Duodenal mucosa (tissue), 2 donors: ENCODE measurements at regions not wholly inside any gene's neighbourhood (a gene's known extent, or its start where the extent isn't known, plus 50 kb on each side); places are given as distances from the start of the nearest gene placed in this dataset.

Source experiments
- H3K27ac ChIP-seq: one replicate; pipeline ENCODE4 v1.7.0; 2013; ENCODE audit warnings: low read depth, low read length
- H3K27me3 ChIP-seq, 2 donors: one replicate each; pipeline ENCODE4 v1.7.0; 2013; ENCODE audit warnings: low read length in 2 of 2, control low read depth in 1 of 2; ENCODE audit not compliant: insufficient read depth in 2 of 2, control insufficient read depth in 1 of 2
- H3K36me3 ChIP-seq, 2 donors: one replicate each; pipeline ENCODE4 v1.7.0; 2013; ENCODE audit warnings: low read length in 2 of 2, control low read depth in 1 of 2; ENCODE audit not compliant: insufficient read depth in 2 of 2, control insufficient read depth in 1 of 2
- H3K4me1 ChIP-seq, 2 donors: one replicate each; pipeline ENCODE4 v1.7.0; 2013; ENCODE audit warnings: low read length in 2 of 2, control low read depth in 1 of 2; ENCODE audit not compliant: insufficient read depth in 2 of 2, control insufficient read depth in 1 of 2
- H3K4me3 ChIP-seq, 2 donors: one replicate each; pipeline ENCODE4 v1.7.0; 2013; ENCODE audit warnings: low read length in 2 of 2, low read depth in 1 of 2
- H3K9ac ChIP-seq, 2 donors: one replicate each; pipeline ENCODE4 v1.7.0; 2013; ENCODE audit warnings: low read length in 2 of 2, low read depth in 1 of 2
- H3K9me3 ChIP-seq, 2 donors: one replicate each; pipeline ENCODE4 v1.7.0; 2013; ENCODE audit warnings: low read length in 2 of 2, control low read depth in 1 of 2; ENCODE audit not compliant: control insufficient read depth in 1 of 2

DNA sequence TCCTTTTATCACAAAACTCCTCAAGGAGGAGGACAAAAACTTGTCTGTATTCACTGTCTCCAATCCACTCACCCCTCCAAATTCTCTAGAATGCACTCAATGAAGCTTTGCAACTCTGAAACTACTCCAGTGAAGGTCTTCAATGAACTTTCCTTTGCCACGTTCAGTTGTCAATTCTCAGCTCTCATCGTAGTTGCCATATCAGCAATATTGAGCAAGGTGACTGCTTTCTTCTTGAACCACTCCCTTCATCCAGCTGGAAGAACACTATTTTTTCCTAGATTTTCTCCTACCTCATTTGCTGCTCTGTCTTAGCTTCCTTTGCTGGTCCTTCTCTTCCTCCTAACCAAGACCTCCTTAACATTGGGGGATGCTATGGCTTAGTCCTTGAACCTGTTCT lies 191.8 kb downstream of the KDR start:
- Histone ChIP-seq H3K36me3 (no peaks in the 10 kb centered on the region), H3K9me3 (no peaks in the 10 kb centered on the region), H3K4me3 (no peak overlapping the region), H3K4me1 (no peaks in the 10 kb centered on the region), H3K9ac (no peak overlapping the region), H3K27me3 (no peaks in the 10 kb centered on the region), H3K27ac (no peak overlapping the region)

DNA sequence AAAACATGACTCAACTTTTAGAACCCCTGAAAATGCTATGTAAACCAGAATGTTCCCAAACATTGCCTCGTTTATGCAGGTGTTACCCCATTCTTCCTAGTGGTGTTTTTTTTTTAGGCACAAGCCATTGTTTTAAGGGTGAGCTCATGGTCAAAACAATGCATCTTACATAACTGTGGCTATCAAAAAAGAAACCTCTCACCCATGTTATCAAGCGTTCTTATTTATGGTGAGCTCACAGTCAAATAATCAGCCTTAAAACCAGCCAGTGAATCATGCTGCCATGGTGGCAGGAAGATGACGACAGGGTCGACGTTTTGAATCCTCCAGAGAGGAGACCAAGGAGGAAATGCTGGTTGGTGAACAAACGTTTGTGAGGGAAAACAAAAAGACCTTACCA lies 195.2 kb downstream of the KDR start:
- H3K4me1 ChIP-seq = no peaks in the 10 kb centered on the region
- H3K9ac ChIP-seq = no peak overlapping the region
- H3K4me3 ChIP-seq = no peak overlapping the region
- H3K9me3 ChIP-seq = no peaks in the 10 kb centered on the region
- no peaks in the 10 kb centered on the region for H3K27me3 ChIP-seq
- no peak overlapping the region for H3K27ac ChIP-seq
- H3K36me3 ChIP-seq = no peaks in the 10 kb centered on the region

DNA sequence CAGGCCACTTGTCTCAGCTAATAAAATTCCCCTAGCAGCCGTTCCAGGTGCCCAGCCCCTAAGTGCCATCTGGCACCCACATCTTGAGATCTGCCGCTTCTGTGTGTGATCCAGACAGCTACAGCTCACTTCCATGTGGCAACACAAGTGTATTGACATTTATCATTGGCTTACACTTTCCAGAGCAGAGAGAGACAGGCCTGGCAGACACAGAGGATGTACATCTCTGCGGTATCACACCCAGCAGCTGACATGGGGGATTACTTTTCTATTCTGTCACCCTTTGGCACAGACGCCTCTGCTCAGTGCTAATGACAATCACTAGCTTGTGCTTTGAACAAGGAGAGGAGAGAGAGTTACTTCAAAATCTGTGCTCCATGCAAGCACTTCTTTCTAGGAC lies 195.9 kb downstream of the KDR start:
- Histone ChIP-seq H3K4me1 (no peaks in the 10 kb centered on the region), H3K9ac (no peak overlapping the region), H3K36me3 (no peaks in the 10 kb centered on the region), H3K27me3 (no peaks in the 10 kb centered on the region), H3K4me3 (no peak overlapping the region), H3K27ac (no peak overlapping the region), H3K9me3 (no peaks in the 10 kb centered on the region)

DNA sequence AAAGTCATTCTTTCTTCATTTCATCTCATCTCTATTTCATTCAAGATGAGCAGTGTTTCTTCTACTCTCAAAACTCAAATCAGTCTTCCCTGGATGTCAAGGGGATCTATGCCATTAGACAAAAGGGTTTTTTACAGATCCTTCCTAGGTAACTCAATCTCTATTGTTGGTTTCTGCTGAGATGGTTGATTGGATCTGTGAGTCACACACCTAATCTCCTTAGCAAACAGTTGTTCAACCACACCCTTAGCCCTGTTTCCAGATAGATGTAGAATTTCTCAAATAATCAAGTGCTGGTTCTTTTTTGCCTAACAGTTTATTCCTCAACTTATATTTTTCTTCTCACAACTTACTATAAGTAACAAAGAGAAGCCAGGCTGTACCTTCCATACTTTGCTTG lies 200.5 kb downstream of the KDR start:
- no peaks in the 10 kb centered on the region for H3K27me3 ChIP-seq
- H3K9me3 ChIP-seq = no peaks in the 10 kb centered on the region
- no peak overlapping the region for H3K4me3 ChIP-seq
- no peaks in the 10 kb centered on the region for H3K36me3 ChIP-seq
- no peak overlapping the region for H3K9ac ChIP-seq
- no peak overlapping the region for H3K27ac ChIP-seq
- no peaks in the 10 kb centered on the region for H3K4me1 ChIP-seq

DNA sequence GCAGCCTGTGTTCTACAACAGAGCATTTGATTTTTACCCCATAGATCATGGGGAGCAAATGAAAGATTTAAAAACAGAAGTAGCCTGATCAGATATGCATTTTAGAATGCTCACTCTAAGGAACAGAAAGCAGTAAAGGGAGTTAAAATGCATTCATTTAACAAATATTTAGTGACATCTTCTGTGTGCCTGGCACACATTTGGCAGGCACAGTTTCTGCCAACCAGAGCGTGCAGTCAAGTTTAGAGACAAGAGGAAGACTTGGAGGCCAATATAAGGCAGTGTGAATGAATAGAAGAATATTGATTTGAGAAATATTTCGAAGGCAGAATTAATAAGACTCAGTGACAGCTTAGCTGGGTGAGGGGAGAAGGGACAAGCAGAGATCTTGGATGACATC lies 210.1 kb downstream of the KDR start:
- H3K4me1 ChIP-seq = no peaks in the 10 kb centered on the region
- H3K27me3 ChIP-seq = no peaks in the 10 kb centered on the region
- no peaks in the 10 kb centered on the region for H3K9me3 ChIP-seq
- H3K9ac ChIP-seq = no peak overlapping the region
- H3K27ac ChIP-seq = no peak overlapping the region
- H3K4me3 ChIP-seq = no peak overlapping the region
- H3K36me3 ChIP-seq = no peaks in the 10 kb centered on the region

DNA sequence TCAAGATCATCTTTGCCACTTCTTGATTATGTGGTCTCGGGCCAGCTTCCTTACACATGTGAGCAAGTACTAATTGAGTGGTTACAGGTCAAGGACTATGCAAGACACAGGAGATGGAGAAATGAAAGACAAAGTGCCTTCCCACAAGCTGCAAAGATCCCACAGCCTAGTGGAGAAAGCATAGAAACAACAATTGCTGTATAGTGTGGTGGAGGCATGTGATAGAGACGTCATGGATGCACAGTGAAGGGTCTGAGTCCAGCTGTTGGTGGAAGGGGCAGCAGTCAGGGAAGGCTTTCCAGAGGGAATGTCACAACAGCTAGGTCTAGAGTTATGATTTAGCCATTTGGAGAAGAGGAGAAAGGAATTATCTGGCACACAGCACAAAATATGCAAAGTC lies 210.6 kb downstream of the KDR start:
- Histone ChIP-seq H3K27me3 (no peaks in the 10 kb centered on the region), H3K9ac (no peak overlapping the region), H3K9me3 (no peaks in the 10 kb centered on the region), H3K36me3 (no peaks in the 10 kb centered on the region), H3K4me1 (no peaks in the 10 kb centered on the region), H3K27ac (no peak overlapping the region), H3K4me3 (no peak overlapping the region)

DNA sequence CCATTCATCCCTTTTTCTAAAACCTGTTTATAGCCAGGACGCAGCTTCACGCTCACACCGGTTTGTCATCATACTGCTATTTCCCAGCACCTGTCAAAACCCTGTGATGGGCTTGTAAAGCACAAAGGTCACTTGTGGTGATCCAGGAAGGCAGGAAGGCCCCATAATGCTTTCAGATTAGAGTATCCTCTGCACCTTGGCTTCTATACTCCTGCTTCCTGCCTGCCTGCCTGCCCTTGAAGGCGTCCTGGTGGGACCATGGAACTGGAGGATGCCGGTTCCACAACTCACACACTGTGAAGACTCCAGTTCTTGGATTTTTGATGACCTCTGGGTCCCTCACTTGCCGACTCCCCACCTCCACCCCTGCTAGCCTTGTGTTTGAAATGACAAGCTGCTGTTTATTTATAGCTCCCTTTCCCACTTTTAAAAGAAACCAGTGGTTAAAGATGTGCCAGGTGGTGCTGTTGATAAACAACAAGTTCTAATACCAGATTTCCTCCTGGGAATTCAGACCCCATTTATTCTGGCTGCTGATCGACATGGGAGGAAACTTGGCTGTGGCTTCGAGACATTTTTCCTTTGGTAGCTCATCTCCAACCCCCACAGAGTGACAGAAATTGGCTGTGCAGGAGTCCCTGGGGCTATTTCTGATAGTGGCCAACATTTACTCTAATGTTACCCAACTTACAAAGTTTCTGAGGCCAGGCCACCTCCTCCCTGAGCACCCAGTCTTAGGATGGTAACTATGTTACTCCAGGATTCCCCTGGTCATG lies 211.5 kb downstream of the KDR start:
- H3K27ac ChIP-seq = no peak overlapping the region
- H3K27me3 ChIP-seq = no peaks in the 10 kb centered on the region
- H3K36me3 ChIP-seq = no peaks in the 10 kb centered on the region
- no peaks in the 10 kb centered on the region for H3K9me3 ChIP-seq
- H3K4me1 ChIP-seq = no peaks in the 10 kb centered on the region
- no peak overlapping the region for H3K9ac ChIP-seq
- H3K4me3 ChIP-seq = no peak overlapping the region

DNA sequence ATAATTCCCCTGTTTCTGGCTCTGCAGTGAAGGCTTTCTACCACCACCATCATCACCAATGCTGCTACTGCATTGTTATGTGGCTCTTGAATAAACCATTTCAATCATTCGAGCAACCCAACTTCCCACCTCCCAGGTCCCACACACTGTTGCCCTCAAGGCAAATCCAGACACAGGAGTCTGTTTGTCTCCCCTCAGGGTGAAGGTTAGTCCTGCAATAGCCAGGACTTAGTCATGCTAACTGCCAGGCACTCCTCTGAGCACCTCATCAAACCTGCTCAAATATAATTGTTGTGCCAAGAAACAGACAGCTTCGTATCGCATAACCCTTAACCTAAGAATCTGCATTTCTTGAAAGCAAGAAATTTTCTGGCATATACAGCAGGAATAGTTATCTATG lies 213.2 kb downstream of the KDR start:
- H3K9me3 ChIP-seq = no peaks in the 10 kb centered on the region
- H3K4me1 ChIP-seq = no peaks in the 10 kb centered on the region
- no peak overlapping the region for H3K27ac ChIP-seq
- H3K36me3 ChIP-seq = no peaks in the 10 kb centered on the region
- H3K4me3 ChIP-seq = no peak overlapping the region
- no peaks in the 10 kb centered on the region for H3K27me3 ChIP-seq
- H3K9ac ChIP-seq = no peak overlapping the region

DNA sequence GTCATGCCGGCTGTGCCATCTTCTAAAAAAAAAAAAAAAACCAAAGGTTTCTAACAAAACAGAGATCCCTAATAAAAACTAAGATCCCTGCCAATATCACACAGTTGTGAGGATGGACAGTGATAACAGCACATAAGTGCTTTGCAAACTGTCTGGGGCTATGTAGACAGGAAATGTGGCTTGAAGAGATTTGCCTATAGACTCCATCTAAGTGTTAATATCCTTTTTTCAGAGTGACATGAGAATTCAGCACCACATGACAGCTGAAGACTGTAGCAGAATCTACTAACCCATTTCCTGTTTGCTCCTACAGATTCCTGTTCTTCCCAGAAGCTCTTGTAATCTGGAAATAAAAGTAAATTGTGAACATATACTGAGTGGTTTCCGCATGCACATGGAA lies 215.4 kb downstream of the KDR start:
- no peak overlapping the region for H3K4me3 ChIP-seq
- no peaks in the 10 kb centered on the region for H3K9me3 ChIP-seq
- no peaks in the 10 kb centered on the region for H3K36me3 ChIP-seq
- H3K4me1 ChIP-seq = no peaks in the 10 kb centered on the region
- no peak overlapping the region for H3K27ac ChIP-seq
- H3K27me3 ChIP-seq = no peaks in the 10 kb centered on the region
- H3K9ac ChIP-seq = no peak overlapping the region

DNA sequence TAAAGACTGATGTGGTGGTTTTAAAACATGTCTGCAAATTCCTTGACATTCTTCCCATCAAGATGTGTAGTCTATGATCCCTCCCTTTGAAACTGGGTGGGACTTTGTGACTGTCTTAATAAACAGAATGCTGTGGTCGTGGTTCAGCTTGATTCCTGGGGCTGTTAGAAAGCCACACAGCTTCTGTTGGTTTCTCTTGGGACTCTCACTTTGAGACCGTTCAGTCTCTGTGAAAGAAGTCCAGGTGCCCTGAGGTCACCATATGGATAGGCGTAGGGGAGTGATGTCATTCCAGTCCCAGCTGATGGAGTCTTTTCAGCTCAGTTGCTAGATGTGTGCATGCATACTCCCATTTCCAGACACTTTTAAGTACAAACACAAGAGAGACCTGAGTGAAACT lies 216.6 kb downstream of the KDR start:
- Histone ChIP-seq H3K9me3 (no peaks in the 10 kb centered on the region), H3K4me1 (no peaks in the 10 kb centered on the region), H3K9ac (no peak overlapping the region), H3K27me3 (no peaks in the 10 kb centered on the region), H3K36me3 (no peaks in the 10 kb centered on the region), H3K4me3 (no peak overlapping the region), H3K27ac (no peak overlapping the region)

DNA sequence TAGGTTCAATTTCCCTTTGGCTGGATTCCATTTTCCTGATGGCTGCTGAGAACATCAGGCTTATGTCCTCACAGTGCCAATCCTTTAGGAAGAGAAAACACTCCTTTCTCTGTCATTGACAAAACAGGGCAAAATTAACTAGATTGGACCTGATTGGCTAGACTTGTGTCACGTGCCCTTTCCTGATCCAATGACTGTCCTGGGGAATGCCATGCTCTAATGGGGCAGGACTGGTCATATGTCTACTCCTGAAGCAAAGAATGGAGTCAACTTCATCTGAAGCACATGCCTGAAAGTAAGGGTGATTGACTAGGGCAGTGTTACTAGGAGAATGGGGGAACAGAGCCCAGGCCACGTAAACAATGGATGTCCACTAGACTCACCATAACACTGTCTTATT lies 220.4 kb downstream of the KDR start:
- Histone ChIP-seq H3K9ac (no peak overlapping the region), H3K4me3 (no peak overlapping the region), H3K36me3 (no peaks in the 10 kb centered on the region), H3K27me3 (no peaks in the 10 kb centered on the region), H3K27ac (no peak overlapping the region), H3K4me1 (no peaks in the 10 kb centered on the region), H3K9me3 (no peaks in the 10 kb centered on the region)
